ENCODE measurements at regions not wholly inside any gene's neighbourhood (a gene's known extent, or its start where the extent isn't known, plus 50 kb on each side); places are given as distances from the start of the nearest gene placed in this dataset.

- Mint-ChIP-seq H3K27ac (ENCODE audit: unreplicated experiment) (no peak overlapping the region), H3K27me3 (ENCODE audit: unreplicated experiment) (no peaks in the 10 kb centered on the region), H3K4me3 (ENCODE audit: low read depth, unreplicated experiment) (no peak overlapping the region), H3K36me3 (ENCODE audit: insufficient read depth, unreplicated experiment) (no peaks in the 10 kb centered on the region), H3K9me3 (ENCODE audit: low read depth, unreplicated experiment) (peaks cover 5% of the 10 kb centered on the region), H3K4me1 (ENCODE audit: low read depth, unreplicated experiment) (no peaks in the 10 kb centered on the region)
- CTCF ChIA-PET: no interaction called here
- TF ChIP-seq CTCF (IDR thresholded peaks at IDR 0.05; ENCODE audit: unreplicated experiment): no peak
- intact Hi-C loops (cut with micrococcal nuclease; ENCODE audit: unreplicated experiment): no loop called here
- DNase-seq: no peak
- no TSS peak for BruUV-seq (replicated peaks)
Measured at GRCh38 chr15:26160343-26160742, 297.2 kb upstream of the ATP10A start.

- H3K9me3 Mint-ChIP-seq (ENCODE audit: low read depth, unreplicated experiment): no peaks in the 10 kb centered on the region
- H3K27ac Mint-ChIP-seq (ENCODE audit: unreplicated experiment): no peak overlapping the region
- no peaks in the 10 kb centered on the region for H3K4me1 Mint-ChIP-seq (ENCODE audit: low read depth, unreplicated experiment)
- no peak overlapping the region for H3K4me3 Mint-ChIP-seq (ENCODE audit: low read depth, unreplicated experiment)
- no TSS peak for BruUV-seq (replicated peaks)
- TF ChIP-seq CTCF (IDR thresholded peaks at IDR 0.05; ENCODE audit: unreplicated experiment): no peak
- CTCF ChIA-PET: no interaction called here
- DNase-seq: no peak
- no peaks in the 10 kb centered on the region for H3K36me3 Mint-ChIP-seq (ENCODE audit: insufficient read depth, unreplicated experiment)
- intact Hi-C loops (cut with micrococcal nuclease; ENCODE audit: unreplicated experiment): no loop called here
- H3K27me3 Mint-ChIP-seq (ENCODE audit: unreplicated experiment): no peaks in the 10 kb centered on the region
Measured at GRCh38 chr15:26158176-26158575, 295.0 kb upstream of the ATP10A start.

GRCh38 chr15:26157081-26157480 lies 294.0 kb upstream of the ATP10A start:
- no peak for DNase-seq
- intact Hi-C loops (cut with micrococcal nuclease; ENCODE audit: unreplicated experiment): no loop called here
- CTCF ChIA-PET: no interaction called here
- TF ChIP-seq CTCF (IDR thresholded peaks at IDR 0.05; ENCODE audit: unreplicated experiment): no peak
- no peaks in the 10 kb centered on the region for H3K27me3 Mint-ChIP-seq (ENCODE audit: unreplicated experiment)
- no peak overlapping the region for H3K4me3 Mint-ChIP-seq (ENCODE audit: low read depth, unreplicated experiment)
- H3K27ac Mint-ChIP-seq (ENCODE audit: unreplicated experiment): no peak overlapping the region
- no peaks in the 10 kb centered on the region for H3K9me3 Mint-ChIP-seq (ENCODE audit: low read depth, unreplicated experiment)
- H3K4me1 Mint-ChIP-seq (ENCODE audit: low read depth, unreplicated experiment): no peaks in the 10 kb centered on the region
- BruUV-seq (replicated peaks): no TSS peak
- no peaks in the 10 kb centered on the region for H3K36me3 Mint-ChIP-seq (ENCODE audit: insufficient read depth, unreplicated experiment)

- no peaks in the 10 kb centered on the region for H3K27me3 Mint-ChIP-seq (ENCODE audit: unreplicated experiment)
- intact Hi-C loops (cut with micrococcal nuclease; ENCODE audit: unreplicated experiment): no loop called here
- no peak for DNase-seq
- CTCF ChIA-PET: no interaction called here
- no TSS peak for BruUV-seq (replicated peaks)
- TF ChIP-seq CTCF (IDR thresholded peaks at IDR 0.05; ENCODE audit: unreplicated experiment): no peak
- no peak overlapping the region for H3K27ac Mint-ChIP-seq (ENCODE audit: unreplicated experiment)
- no peaks in the 10 kb centered on the region for H3K4me1 Mint-ChIP-seq (ENCODE audit: low read depth, unreplicated experiment)
- no peaks in the 10 kb centered on the region for H3K36me3 Mint-ChIP-seq (ENCODE audit: insufficient read depth, unreplicated experiment)
- no peak overlapping the region for H3K4me3 Mint-ChIP-seq (ENCODE audit: low read depth, unreplicated experiment)
- no peaks in the 10 kb centered on the region for H3K9me3 Mint-ChIP-seq (ENCODE audit: low read depth, unreplicated experiment)
Measured at GRCh38 chr15:26156051-26156450, 292.9 kb upstream of the ATP10A start.

Measured in Calu3 (cell line).